ENCODE measurements at regions not wholly inside any gene's neighbourhood (a gene's known extent, or its start where the extent isn't known, plus 50 kb on each side); places are given as distances from the start of the nearest gene placed in this dataset.

DNA sequence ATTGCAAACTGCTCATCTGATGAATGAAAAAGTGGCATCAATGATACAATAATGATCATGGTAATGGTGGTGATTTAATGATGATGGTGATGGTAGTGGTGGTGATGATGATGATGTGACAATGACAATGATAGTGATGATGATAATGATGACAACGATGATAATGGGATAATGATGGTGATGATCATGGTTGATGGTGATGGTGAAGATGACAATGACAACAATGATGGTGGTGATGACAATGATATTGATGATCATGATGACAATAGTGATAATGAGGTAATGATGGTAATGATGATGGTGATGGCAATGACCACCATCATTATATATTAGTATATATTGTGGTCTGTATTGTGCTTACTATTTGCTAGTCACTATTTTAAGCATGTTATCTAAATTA is 474.3 kb downstream of the TBC1D22A start:
- ChIA-PET CTCF (no interaction called here), POLR2A (no interaction called here)

GRCh38 chr22:47236161-47236560 is 473.7 kb downstream of the TBC1D22A start:
- CTCF ChIA-PET, result interaction anchor here (0.6 kb wide), 1 partner anchor 422 kb away, joined by 3 read pairs; no protein-coding TSS in a partner anchor
- DNase-seq (ENCODE audit: low read depth), result no peak
- Histone ChIP-seq H3K4me3 (ENCODE audit: low read depth, low read length) (no peak overlapping the region), H3K27me3 (ENCODE audit: control insufficient read depth, insufficient read depth, low read length) (no peaks in the 10 kb centered on the region), H3K36me3 (ENCODE audit: control insufficient read depth, insufficient read depth, low read length) (no peaks in the 10 kb centered on the region)
- no peak for TF ChIP-seq CTCF (IDR thresholded peaks at IDR 0.05; ENCODE audit: insufficient read depth, low read depth, low read length)
- POLR2A ChIA-PET, result no interaction called here

More for the DNA sequence above, 474.3 kb downstream of the TBC1D22A start:
- H3K27me3 ChIP-seq (ENCODE audit: control insufficient read depth, insufficient read depth, low read length), result no peaks in the 10 kb centered on the region
- H3K36me3 ChIP-seq (ENCODE audit: control insufficient read depth, insufficient read depth, low read length), result no peaks in the 10 kb centered on the region
- H3K4me3 ChIP-seq (ENCODE audit: low read depth, low read length), result no peak overlapping the region
- no peak for DNase-seq (ENCODE audit: low read depth)
- TF ChIP-seq CTCF (IDR thresholded peaks at IDR 0.05; ENCODE audit: insufficient read depth, low read depth, low read length), result no peak

DNA sequence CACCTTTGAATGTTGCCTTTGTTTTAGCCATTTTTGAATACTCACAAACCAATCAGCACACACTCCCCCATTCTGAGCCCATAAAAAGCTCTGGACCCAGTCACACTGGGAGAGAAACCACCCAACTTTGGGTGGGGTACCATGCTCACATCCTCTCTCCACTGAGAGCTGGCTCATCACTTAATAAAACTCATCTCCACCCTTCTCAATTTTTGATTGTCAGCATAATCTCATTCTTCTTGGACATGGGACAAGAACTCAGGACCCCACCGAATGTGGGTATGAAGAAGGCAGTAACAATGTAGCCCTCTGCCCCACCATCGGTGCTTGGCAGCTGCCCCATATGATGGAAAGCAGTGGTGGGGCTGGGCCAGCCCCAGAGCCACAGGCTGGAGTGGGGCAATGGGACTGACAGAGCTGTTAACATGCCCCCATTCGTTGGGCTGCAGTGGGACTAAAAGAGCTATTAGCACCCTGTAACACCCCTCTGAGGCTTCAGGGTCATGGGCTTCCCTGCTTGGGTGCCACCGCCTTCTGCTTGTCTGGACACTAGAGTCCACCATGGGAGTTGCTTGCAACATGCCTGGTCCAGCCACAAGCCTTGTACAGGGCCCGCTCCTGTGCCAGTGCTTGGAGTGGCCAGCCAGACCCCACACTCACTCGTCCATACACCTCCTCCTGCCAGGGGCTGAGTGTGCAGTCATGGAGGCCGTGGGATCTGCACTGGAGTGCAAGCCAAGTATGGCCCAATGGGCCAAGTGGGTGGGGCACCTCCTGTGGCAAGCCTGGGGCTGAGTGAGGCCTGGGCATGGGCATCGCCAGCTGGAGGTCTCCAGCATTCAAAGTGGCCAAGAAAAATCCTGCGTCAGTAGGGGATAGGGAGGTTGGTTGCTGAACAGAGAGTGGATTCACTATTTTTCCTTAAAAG is 471.1 kb downstream of the TBC1D22A start:
- no peak for TF ChIP-seq CTCF (IDR thresholded peaks at IDR 0.05; ENCODE audit: insufficient read depth, low read depth, low read length)
- DNase-seq (ENCODE audit: low read depth), result no peak
- ChIA-PET POLR2A (no interaction called here), CTCF (no interaction called here)
- Histone ChIP-seq H3K4me3 (ENCODE audit: low read depth, low read length) (no peak overlapping the region), H3K36me3 (ENCODE audit: control insufficient read depth, insufficient read depth, low read length) (no peaks in the 10 kb centered on the region), H3K27me3 (ENCODE audit: control insufficient read depth, insufficient read depth, low read length) (no peaks in the 10 kb centered on the region)

- Histone ChIP-seq H3K36me3 (ENCODE audit: control insufficient read depth, insufficient read depth, low read length) (no peaks in the 10 kb centered on the region), H3K4me3 (ENCODE audit: low read depth, low read length) (no peak overlapping the region), H3K27me3 (ENCODE audit: control insufficient read depth, insufficient read depth, low read length) (no peaks in the 10 kb centered on the region)
- CTCF ChIA-PET, result no interaction called here
- TF ChIP-seq CTCF (IDR thresholded peaks at IDR 0.05; ENCODE audit: insufficient read depth, low read depth, low read length), result no peak
- no peak for DNase-seq (ENCODE audit: low read depth)
- POLR2A ChIA-PET, result no interaction called here
These were observed 470.3 kb downstream of the TBC1D22A start for GRCh38 chr22:47232753-47233152.

DNA sequence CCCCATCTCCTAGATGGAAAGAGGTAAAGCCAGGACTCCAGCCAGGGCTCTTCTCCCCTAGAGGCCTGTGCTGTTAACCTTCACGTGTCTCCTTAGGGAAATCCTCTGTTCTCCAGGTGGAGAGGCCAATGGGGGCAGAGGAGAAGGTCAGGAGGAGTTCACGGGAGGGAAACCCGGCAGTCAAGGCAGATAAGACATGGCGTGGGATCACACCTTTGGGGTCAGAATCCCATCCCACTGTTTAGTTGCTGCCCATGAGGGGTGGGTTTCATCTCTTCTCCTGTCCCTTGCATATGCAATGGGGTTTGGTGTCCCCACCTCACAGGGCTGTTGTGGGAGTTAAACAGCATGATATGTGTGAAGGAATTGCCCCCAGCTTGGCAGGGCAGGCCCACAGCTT is 469.7 kb downstream of the TBC1D22A start:
- ChIA-PET POLR2A (no interaction called here), CTCF (no interaction called here)
- H3K27me3 ChIP-seq (ENCODE audit: control insufficient read depth, insufficient read depth, low read length), result no peaks in the 10 kb centered on the region

More for the DNA sequence above, 469.7 kb downstream of the TBC1D22A start:
- no peak for TF ChIP-seq CTCF (IDR thresholded peaks at IDR 0.05; ENCODE audit: insufficient read depth, low read depth, low read length)
- DNase-seq (ENCODE audit: low read depth), result no peak
- no peak overlapping the region for H3K4me3 ChIP-seq (ENCODE audit: low read depth, low read length)
- H3K36me3 ChIP-seq (ENCODE audit: control insufficient read depth, insufficient read depth, low read length), result no peaks in the 10 kb centered on the region

Measured in BJ (cell line).